Nephron (organoid): ENCODE measurements at regions not wholly inside any gene's neighbourhood (a gene's known extent, or its start where the extent isn't known, plus 50 kb on each side); places are given as distances from the start of the nearest gene placed in this dataset.

Source experiments
- H3K27ac Mint-ChIP-seq, 3 experiments: 2 replicates each; pipeline ENCODE4 v1.8.0; 2020; ENCODE audit warnings: mixed read lengths in 3 of 3, mild to moderate bottlenecking in 2 of 3, moderate library complexity in 1 of 3
- H3K27me3 Mint-ChIP-seq: 2 replicates; pipeline ENCODE4 v1.8.0; 2021; ENCODE audit warnings: low read depth, mild to moderate bottlenecking, moderate library complexity, mixed read lengths
- H3K36me3 Mint-ChIP-seq: 2 replicates; pipeline ENCODE4 v1.8.0; 2020; ENCODE audit warnings: low read depth, mixed read lengths
- H3K4me1 Mint-ChIP-seq: 2 replicates; pipeline ENCODE4 v1.8.0; 2020; ENCODE audit warnings: mixed read lengths
- H3K4me3 Mint-ChIP-seq, 3 experiments: 2 replicates each; pipeline ENCODE4 v1.8.0; 2020; ENCODE audit warnings: mild to moderate bottlenecking in 3 of 3, mixed read lengths in 3 of 3, moderate library complexity in 2 of 3
- H3K9me3 Mint-ChIP-seq: 2 replicates; pipeline ENCODE4 v1.8.0; 2020; ENCODE audit warnings: mixed read lengths
- TF ChIP-seq, protein P1 (sequence below), 3 experiments: fragments of 200-600 bp; sonication (generic); IDR thresholded peaks; one replicate each; pipeline ENCODE4 v1.5.0; 2021; ENCODE audit warnings: antibody characterized with exemption in 3 of 3; ENCODE audit not compliant: unreplicated experiment in 3 of 3

- Mint-ChIP-seq H3K27me3 (no peaks in the 10 kb centered on the region), H3K27ac (no peak overlapping the region), H3K9me3 (no peaks in the 10 kb centered on the region), H3K36me3 (no peaks in the 10 kb centered on the region), H3K4me1 (peaks cover 5% of the 10 kb centered on the region), H3K4me3 (no peak overlapping the region)
- TF ChIP-seq, protein P1, sequence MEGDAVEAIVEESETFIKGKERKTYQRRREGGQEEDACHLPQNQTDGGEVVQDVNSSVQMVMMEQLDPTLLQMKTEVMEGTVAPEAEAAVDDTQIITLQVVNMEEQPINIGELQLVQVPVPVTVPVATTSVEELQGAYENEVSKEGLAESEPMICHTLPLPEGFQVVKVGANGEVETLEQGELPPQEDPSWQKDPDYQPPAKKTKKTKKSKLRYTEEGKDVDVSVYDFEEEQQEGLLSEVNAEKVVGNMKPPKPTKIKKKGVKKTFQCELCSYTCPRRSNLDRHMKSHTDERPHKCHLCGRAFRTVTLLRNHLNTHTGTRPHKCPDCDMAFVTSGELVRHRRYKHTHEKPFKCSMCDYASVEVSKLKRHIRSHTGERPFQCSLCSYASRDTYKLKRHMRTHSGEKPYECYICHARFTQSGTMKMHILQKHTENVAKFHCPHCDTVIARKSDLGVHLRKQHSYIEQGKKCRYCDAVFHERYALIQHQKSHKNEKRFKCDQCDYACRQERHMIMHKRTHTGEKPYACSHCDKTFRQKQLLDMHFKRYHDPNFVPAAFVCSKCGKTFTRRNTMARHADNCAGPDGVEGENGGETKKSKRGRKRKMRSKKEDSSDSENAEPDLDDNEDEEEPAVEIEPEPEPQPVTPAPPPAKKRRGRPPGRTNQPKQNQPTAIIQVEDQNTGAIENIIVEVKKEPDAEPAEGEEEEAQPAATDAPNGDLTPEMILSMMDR (IDR thresholded peaks at IDR 0.05; ENCODE audit: unreplicated experiment in 3 of 3): no peak
Measured at GRCh38 chr9:118330191-118330986, 626.2 kb downstream of the TLR4 start.

DNA sequence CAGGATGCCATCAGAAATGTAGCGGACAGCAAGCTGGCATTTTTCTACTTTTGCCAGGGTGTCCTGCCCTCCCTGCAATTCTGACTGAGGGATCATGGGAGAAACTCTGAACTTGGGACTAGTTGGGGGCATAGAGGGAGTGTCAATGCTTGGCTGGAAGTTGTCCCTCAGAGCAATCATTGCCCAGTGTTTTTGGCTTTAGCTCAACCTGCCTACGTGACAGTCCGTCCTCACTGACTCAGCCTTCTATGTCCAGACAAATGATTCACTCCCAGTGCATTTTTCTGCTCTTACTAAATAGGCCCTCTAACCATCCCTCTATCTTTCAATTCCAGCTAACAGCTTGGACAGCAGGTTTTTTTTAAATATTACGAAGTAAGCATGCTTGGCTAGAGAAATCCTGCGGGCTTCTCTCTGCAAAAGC, 627.4 kb downstream of the TLR4 start:
- peak overlapping the region in 1 of 3 experiments; percentile 2 for H3K27ac Mint-ChIP-seq
- H3K27me3 Mint-ChIP-seq: no peaks in the 10 kb centered on the region
- TF ChIP-seq, protein P1 (IDR thresholded peaks at IDR 0.05; ENCODE audit: unreplicated experiment in 3 of 3): no peak
- H3K9me3 Mint-ChIP-seq: no peaks in the 10 kb centered on the region
- H3K4me1 Mint-ChIP-seq: peaks cover 5% of the 10 kb centered on the region
- no peaks in the 10 kb centered on the region for H3K36me3 Mint-ChIP-seq
- no peak overlapping the region for H3K4me3 Mint-ChIP-seq

DNA sequence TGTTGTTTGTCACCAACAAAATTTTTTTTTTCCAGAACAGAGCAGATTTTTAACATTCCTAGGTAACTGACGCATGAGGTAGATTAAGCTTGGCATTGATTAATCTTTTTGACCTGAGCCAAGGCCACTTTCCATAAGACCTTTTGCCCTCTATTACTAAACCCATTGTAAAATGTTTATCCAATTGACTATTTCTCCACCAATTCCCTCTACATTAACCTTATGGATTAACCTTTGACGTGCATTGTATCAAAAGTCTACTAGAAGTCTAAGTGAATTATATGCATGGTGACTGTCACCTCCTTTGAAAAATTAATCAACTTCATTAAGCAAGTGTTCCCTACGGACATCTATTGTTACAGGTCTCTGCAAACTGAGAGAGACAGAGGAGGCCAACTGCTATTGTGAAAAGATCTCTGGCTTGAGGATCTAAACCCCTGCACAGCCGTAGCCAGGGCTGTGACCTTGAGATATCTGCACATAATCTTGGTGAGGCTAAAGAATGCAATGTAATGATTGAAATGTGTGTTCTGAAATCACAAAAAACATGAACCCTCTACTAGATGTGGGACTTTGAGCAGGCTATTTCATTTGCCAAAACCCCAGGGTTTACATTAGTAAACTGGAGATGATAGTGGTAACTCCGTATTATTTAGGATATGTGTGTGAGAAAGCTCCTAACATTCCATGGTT, 632.2 kb downstream of the TLR4 start:
- no peak overlapping the region for H3K4me3 Mint-ChIP-seq
- H3K4me1 Mint-ChIP-seq: peaks cover 5% of the 10 kb centered on the region
- TF ChIP-seq, protein P1 (IDR thresholded peaks at IDR 0.05; ENCODE audit: unreplicated experiment in 3 of 3): no peak
- H3K9me3 Mint-ChIP-seq: no peaks in the 10 kb centered on the region
- H3K27me3 Mint-ChIP-seq: peaks cover 3% of the 10 kb centered on the region
- peak overlapping the region in 1 of 3 experiments; percentile 53 for H3K27ac Mint-ChIP-seq
- H3K36me3 Mint-ChIP-seq: no peaks in the 10 kb centered on the region

DNA sequence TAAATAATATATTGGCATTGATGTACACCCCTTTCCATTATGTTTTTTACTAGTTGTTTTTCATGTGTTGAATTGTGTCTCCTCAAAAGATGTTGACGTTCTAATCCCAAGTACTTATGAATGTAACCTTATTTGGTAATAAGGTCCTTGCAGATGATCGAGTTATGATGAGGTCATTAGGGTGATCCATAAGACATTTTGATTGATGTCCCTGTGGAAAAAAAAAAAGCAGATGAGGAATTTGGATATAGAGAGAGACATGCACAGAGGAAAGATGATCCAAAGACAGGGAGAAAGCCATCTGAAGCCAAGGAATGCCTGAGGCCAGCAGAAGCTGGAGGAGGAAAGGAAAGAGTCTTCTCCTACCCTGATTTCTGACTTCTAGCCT, 632.7 kb downstream of the TLR4 start:
- Mint-ChIP-seq H3K36me3 (no peaks in the 10 kb centered on the region), H3K27me3 (peaks cover 3% of the 10 kb centered on the region), H3K4me1 (peaks cover under 1% of the 10 kb centered on the region), H3K27ac (peak overlapping the region in 1 of 3 experiments; percentile 3), H3K9me3 (no peaks in the 10 kb centered on the region), H3K4me3 (no peak overlapping the region)
- TF ChIP-seq, protein P1 (IDR thresholded peaks at IDR 0.05; ENCODE audit: unreplicated experiment in 3 of 3): no peak

- Mint-ChIP-seq H3K9me3 (no peaks in the 10 kb centered on the region), H3K4me1 (no peaks in the 10 kb centered on the region), H3K27me3 (peaks cover 4% of the 10 kb centered on the region), H3K36me3 (no peaks in the 10 kb centered on the region), H3K27ac (no peak overlapping the region), H3K4me3 (no peak overlapping the region)
- TF ChIP-seq, protein P1 (IDR thresholded peaks at IDR 0.05; ENCODE audit: unreplicated experiment in 3 of 3): no peak
Measured at GRCh38 chr9:118360036-118360435, 655.8 kb downstream of the TLR4 start.
